Activated CD8-positive, alpha-beta T cell treated with anti-CD3 and anti-CD28 coated beads for 36 hours (primary cell): ENCODE measurements at regions not wholly inside any gene's neighbourhood (a gene's known extent, or its start where the extent isn't known, plus 50 kb on each side); places are given as distances from the start of the nearest gene placed in this dataset.
"Not testable (repeated sequence)": the region's sequence is repeated elsewhere in the genome, so short reads cannot be mapped to it uniquely, and the experiment has no call there.

Experiments
- ATAC-seq: fragments of 200-7000 bp; cut with Tn5 transposase; one replicate; pipeline ENCODE4 v1.10.0; 2021; ENCODE audit warnings: mild to moderate bottlenecking, moderate library complexity
- CTCF ChIA-PET: fragments of 350-600 bp; sonication (Branson Sonifier 250); formaldehyde crosslinking; loops from one replicate; lab custom pipeline; 2021; ENCODE audit warnings: antibody characterized with exemption; lab: Charles Lee
- POLR2A ChIA-PET: fragments of 350-600 bp; sonication (Branson Sonifier 250); formaldehyde crosslinking; loops from one replicate; lab custom pipeline; 2021; ENCODE audit warnings: antibody characterized with exemption; lab: Charles Lee
- DNase-seq: peaks from one replicate; pipeline ENCODE4 v3.0.0-alpha.2; 2020
- H3K27ac Mint-ChIP-seq: one replicate; pipeline ENCODE4 v1.8.0; 2021; ENCODE audit warnings: mild to moderate bottlenecking, mixed read lengths
- H3K27me3 Mint-ChIP-seq: one replicate; pipeline ENCODE4 v1.8.0; 2021; ENCODE audit warnings: mixed read lengths
- H3K36me3 Mint-ChIP-seq: one replicate; pipeline ENCODE4 v1.8.0; 2021; ENCODE audit warnings: low read depth, mixed read lengths
- H3K4me1 Mint-ChIP-seq: one replicate; pipeline ENCODE4 v1.8.0; 2021; ENCODE audit warnings: low read depth, mixed read lengths
- H3K4me3 Mint-ChIP-seq: one replicate; pipeline ENCODE4 v1.8.0; 2021; ENCODE audit warnings: mild to moderate bottlenecking, moderate library complexity, mixed read lengths
- H3K9me3 Mint-ChIP-seq: one replicate; pipeline ENCODE4 v1.8.0; 2021; ENCODE audit warnings: mixed read lengths
- CTCF ChIP-seq: fragments of 200-600 bp; IDR thresholded peaks from one replicate; pipeline ENCODE4 v1.8.0; 2022; ENCODE audit warnings: antibody characterized with exemption, mild to moderate bottlenecking
- intact Hi-C: fragments of 100-400 bp; cut with micrococcal nuclease; formaldehyde crosslinking; loops from one replicate; pipeline ENCODE4 v1.10.0; 2022

GRCh38 chr16:66176731-66177130, 189.8 kb upstream of the CDH5 start:
- Mint-ChIP-seq H3K27ac (no peak overlapping the region), H3K4me1 (no peaks in the 10 kb centered on the region), H3K36me3 (no peaks in the 10 kb centered on the region), H3K9me3 (peaks cover 6% of the 10 kb centered on the region), H3K27me3 (peaks cover 3% of the 10 kb centered on the region), H3K4me3 (no peak overlapping the region)
- intact Hi-C loops = no loop called here
- no peak for TF ChIP-seq CTCF
- CTCF ChIA-PET = no interaction called here
- POLR2A ChIA-PET = no interaction called here
- ATAC-seq = no peak
- no peak for DNase-seq

- DNase-seq = no peak
- Mint-ChIP-seq H3K4me3 (no peak overlapping the region), H3K27me3 (peaks cover 3% of the 10 kb centered on the region), H3K27ac (no peak overlapping the region), H3K36me3 (no peaks in the 10 kb centered on the region), H3K4me1 (no peaks in the 10 kb centered on the region), H3K9me3 (peaks cover 6% of the 10 kb centered on the region)
- ChIA-PET CTCF (no interaction called here), POLR2A (no interaction called here)
- no peak for TF ChIP-seq CTCF
- intact Hi-C loops = no loop called here
- no peak for ATAC-seq
Measured at GRCh38 chr16:66176111-66176510, 190.4 kb upstream of the CDH5 start.

- ChIA-PET CTCF (no interaction called here), POLR2A (no interaction called here)
- intact Hi-C loops = no loop called here
- H3K27me3 Mint-ChIP-seq = peaks cover 3% of the 10 kb centered on the region
- H3K9me3 Mint-ChIP-seq = peaks cover 6% of the 10 kb centered on the region
- DNase-seq (no peak), ATAC-seq (no peak)
- no peak overlapping the region for H3K4me3 Mint-ChIP-seq
- TF ChIP-seq CTCF = no peak
- H3K4me1 Mint-ChIP-seq = no peaks in the 10 kb centered on the region
- no peak overlapping the region for H3K27ac Mint-ChIP-seq
- no peaks in the 10 kb centered on the region for H3K36me3 Mint-ChIP-seq
Measured at GRCh38 chr16:66175636-66176035, 190.9 kb upstream of the CDH5 start.

GRCh38 chr16:66175058-66175457, 191.4 kb upstream of the CDH5 start:
- ChIA-PET CTCF (no interaction called here), POLR2A (no interaction called here)
- H3K27ac Mint-ChIP-seq = no peak overlapping the region
- H3K27me3 Mint-ChIP-seq = peaks cover under 1% of the 10 kb centered on the region
- DNase-seq = no peak
- intact Hi-C loops = no loop called here
- peaks cover 2% of the 10 kb centered on the region for H3K9me3 Mint-ChIP-seq
- H3K4me1 Mint-ChIP-seq = no peaks in the 10 kb centered on the region
- H3K4me3 Mint-ChIP-seq = no peak overlapping the region
- no peak for ATAC-seq
- no peak for TF ChIP-seq CTCF
- H3K36me3 Mint-ChIP-seq = no peaks in the 10 kb centered on the region

- CTCF ChIA-PET = not testable (repeated sequence)
Measured at GRCh38 chr16:66173796-66174195, 192.7 kb upstream of the CDH5 start.

GRCh38 chr16:66173181-66173580, 193.3 kb upstream of the CDH5 start:
- ATAC-seq, H3K27ac Mint-ChIP-seq, H3K4me3 Mint-ChIP-seq, H3K27me3 Mint-ChIP-seq, H3K4me1 Mint-ChIP-seq, CTCF ChIA-PET, intact Hi-C loops, DNase-seq, POLR2A ChIA-PET, H3K9me3 Mint-ChIP-seq, H3K36me3 Mint-ChIP-seq: not testable (repeated sequence)

More at GRCh38 chr16:66173796-66174195, 192.7 kb upstream of the CDH5 start:
- H3K27me3 Mint-ChIP-seq, H3K9me3 Mint-ChIP-seq, ATAC-seq, POLR2A ChIA-PET, H3K27ac Mint-ChIP-seq, H3K4me3 Mint-ChIP-seq, H3K36me3 Mint-ChIP-seq, DNase-seq, intact Hi-C loops, H3K4me1 Mint-ChIP-seq: not testable (repeated sequence)
